LNCAP (cell line): ENCODE measurements at regions not wholly inside any gene's neighbourhood (a gene's known extent, or its start where the extent isn't known, plus 50 kb on each side); places are given as distances from the start of the nearest gene placed in this dataset.

Experiments
- TF ChIP-seq, protein P1 (sequence below): fragments of 450-650 bp; IDR thresholded peaks from 2 replicates; pipeline ENCODE4 v1.5.1; 2017; ENCODE audit warnings: mild to moderate bottlenecking

DNA sequence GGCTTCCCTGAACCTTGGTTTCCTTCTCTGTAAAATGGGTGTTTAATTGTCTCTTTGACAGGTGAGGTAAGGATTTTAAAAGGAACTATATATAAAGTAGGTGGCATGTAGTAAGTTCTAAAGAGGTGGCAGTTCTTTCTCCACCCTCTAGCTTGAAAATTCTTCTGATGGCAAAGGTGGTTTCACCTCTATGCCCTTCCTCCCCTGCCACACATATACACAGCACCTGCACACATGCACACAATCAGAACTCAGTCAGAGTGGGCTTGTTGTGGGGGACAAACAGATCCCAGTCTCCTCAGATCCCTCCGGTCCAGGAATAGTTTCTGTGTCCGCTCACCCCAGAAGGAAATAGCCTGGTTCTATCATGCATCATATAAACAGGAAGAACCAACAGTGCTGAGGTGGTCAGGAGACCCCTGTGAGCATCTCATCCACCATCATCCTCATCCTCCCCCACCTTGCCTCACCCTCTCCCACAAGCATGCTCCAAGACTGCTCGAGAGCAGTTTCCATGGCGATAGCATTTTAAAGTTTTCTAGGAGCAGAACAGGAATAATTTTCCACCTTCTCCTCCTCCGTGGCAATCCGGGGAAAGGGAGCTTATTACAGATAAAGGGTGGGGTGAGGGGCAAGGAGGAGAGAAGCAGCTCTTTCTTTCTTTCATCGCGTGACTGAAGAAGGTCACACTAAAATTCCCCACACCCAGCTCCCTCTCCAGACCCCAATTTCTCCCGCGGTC lies 123.6 kb downstream of the CHST1 start:
- TF ChIP-seq, protein P1, sequence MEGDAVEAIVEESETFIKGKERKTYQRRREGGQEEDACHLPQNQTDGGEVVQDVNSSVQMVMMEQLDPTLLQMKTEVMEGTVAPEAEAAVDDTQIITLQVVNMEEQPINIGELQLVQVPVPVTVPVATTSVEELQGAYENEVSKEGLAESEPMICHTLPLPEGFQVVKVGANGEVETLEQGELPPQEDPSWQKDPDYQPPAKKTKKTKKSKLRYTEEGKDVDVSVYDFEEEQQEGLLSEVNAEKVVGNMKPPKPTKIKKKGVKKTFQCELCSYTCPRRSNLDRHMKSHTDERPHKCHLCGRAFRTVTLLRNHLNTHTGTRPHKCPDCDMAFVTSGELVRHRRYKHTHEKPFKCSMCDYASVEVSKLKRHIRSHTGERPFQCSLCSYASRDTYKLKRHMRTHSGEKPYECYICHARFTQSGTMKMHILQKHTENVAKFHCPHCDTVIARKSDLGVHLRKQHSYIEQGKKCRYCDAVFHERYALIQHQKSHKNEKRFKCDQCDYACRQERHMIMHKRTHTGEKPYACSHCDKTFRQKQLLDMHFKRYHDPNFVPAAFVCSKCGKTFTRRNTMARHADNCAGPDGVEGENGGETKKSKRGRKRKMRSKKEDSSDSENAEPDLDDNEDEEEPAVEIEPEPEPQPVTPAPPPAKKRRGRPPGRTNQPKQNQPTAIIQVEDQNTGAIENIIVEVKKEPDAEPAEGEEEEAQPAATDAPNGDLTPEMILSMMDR: no peak

DNA sequence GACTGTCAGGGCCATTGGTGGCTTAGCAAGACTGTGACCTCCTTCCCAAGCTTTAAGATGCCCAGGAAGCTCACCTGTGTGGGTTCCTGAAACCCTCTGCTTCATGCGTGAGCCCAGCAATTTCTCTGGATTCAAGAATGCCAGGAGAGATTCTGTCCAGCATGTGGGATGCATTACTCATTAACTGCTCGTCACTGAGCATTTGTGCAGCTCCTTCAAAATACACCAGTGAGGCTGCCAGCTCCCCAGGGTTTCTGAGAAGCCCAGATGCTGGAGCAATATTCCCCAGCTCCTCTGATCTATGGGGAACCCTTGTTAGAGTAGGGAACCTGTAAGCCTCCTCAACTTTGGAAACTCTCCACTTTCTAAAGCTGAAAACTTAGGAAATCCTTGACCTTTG lies 126.5 kb downstream of the CHST1 start:
- TF ChIP-seq, protein P1: no peak

DNA sequence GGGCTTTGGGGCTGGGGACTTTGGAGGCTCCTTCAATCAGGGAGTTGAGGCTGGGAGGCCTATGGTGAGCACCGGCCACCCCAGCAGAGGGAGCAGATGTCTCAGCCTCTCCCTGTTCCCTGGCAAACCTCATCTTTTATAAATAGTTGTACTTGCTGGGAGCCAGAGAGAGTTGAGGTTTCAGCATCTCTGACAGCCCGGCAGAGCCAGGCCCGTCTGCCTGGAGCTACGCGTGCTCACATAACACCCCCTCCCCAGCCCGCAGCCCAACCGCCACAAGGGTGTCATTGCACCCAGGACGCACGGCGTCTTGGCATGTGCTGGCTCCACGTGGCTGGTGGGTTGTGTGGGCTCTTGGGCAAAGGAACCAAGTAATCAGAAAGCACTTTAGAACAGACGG lies 127.1 kb downstream of the CHST1 start:
- TF ChIP-seq, protein P1: no peak

DNA sequence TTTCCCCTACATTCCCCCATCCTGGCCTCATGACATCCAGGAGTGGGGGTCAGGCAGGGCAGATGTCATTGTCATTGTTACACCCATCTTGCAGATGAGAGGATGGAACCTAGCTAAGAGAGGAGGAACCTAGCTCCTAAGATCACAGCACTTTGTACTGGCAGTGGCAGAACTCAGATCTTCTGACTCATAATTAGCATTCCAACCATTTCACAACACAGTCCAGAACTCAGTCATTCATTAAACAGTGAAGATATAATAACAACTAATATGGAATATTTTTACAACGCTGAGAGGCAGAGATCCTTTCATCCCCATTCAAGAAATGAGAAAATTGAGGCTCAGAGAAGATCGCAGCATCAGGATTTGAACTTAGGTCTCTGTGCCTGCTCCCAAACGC lies 127.8 kb downstream of the CHST1 start:
- TF ChIP-seq, protein P1: no peak

DNA sequence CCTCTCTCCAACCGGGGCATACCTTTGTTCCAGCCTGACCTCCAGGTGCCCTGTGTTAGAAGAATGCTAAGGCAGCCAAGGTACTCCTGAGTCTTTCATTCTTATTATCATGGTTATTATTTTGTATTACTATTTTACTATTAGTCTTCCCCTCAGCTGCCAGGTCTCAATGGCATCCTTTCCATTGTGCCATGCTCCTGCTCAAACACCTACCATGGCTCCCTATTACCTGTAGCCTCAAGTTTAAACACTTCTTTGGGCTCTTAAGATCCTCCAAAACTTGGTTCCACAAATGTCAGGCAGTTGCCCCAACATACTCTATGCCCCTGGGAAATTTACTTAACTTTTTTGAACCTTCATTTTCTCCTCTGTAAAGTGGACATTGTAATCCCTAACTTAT lies 130.4 kb downstream of the CHST1 start:
- TF ChIP-seq, protein P1: no peak

DNA sequence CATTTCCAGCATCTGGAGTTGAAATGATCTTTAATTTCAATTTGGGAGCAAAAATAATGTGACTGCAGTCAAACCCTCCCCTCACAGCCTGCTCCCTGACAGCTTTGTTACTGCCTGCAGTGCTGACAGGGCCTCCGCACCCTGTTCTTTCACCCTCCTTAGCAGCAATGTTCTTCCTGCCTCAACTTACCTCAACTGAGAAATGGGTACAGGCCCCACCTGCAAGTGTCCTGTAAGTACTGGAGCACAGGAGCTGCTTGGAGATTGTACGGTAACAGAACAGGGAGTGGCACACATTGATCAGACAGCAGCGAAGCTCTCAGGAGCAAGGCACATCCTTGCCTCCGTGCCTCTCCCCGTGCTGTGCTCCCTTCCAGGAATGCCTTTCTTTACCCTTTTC lies 131.3 kb downstream of the CHST1 start:
- TF ChIP-seq, protein P1: no peak

DNA sequence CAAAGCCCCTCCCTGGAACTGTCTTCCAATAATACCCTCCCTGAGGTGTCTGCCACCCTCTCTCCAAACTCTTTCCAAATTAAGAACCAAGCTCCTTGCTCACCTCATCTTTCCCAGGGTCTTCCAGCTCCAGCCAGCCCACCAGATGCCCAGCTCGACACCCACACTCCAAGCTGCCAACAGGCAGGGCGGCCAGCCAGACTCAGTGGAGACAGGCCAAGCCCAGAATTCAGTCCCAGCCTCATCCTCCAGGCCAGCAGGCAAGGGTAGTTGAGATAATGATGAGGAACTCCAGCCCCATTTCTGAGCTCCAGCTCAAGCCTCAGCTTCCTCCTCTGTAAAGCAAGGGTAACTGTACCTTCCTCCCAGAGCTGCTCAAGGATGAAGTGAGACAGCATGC lies 132.9 kb downstream of the CHST1 start:
- TF ChIP-seq, protein P1: no peak

DNA sequence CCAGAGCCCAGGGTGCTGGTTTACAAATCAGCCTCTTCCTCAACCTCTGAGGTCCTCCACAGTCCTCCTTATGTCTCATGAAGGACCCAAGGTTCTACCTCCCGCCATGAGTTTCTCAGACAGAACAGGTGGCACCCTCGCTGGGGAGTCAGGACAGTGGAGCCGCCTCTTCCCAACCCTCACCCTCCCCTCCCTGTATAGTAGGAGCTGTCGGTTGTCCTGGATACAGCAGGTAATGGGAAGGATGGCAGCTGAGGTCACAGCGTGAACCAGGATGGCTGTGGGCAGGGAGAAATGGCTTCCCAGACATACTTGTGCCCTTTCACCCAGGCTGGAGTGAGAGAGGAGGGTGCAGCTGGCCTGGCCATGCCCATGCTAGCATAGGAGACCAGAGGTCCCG lies 134.6 kb downstream of the CHST1 start:
- TF ChIP-seq, protein P1: no peak
